Progenitor cell of endocrine pancreas (in vitro differentiated cells): ENCODE measurements at regions not wholly inside any gene's neighbourhood (a gene's known extent, or its start where the extent isn't known, plus 50 kb on each side); places are given as distances from the start of the nearest gene placed in this dataset.

ENCODE experiments used
- DNase-seq: peaks from one replicate; pipeline ENCODE4 v3.0.0; 2021; ENCODE audit warnings: low spot score; ENCODE audit not compliant: unreplicated experiment
- H3K27ac Mint-ChIP-seq: 2 replicates; pipeline ENCODE4 v1.8.0; 2021; ENCODE audit warnings: mild to moderate bottlenecking, moderate library complexity, mixed read lengths
- H3K27me3 Mint-ChIP-seq: 2 replicates; pipeline ENCODE4 v1.8.0; 2021; ENCODE audit warnings: mixed read lengths
- H3K36me3 Mint-ChIP-seq: 2 replicates; pipeline ENCODE4 v1.8.0; 2022; ENCODE audit warnings: mixed read lengths; ENCODE audit not compliant: insufficient read depth
- H3K4me1 Mint-ChIP-seq: 2 replicates; pipeline ENCODE4 v1.8.0; 2021; ENCODE audit warnings: low read depth, mixed read lengths
- H3K4me3 Mint-ChIP-seq: 2 replicates; pipeline ENCODE4 v1.8.0; 2021; ENCODE audit warnings: low read depth, mild to moderate bottlenecking, moderate library complexity, mixed read lengths
- H3K9me3 Mint-ChIP-seq: 2 replicates; pipeline ENCODE4 v1.8.0; 2021; ENCODE audit warnings: low read depth, mixed read lengths
- TF ChIP-seq, protein P1 (sequence below): fragments of 200-600 bp; sonication (generic); IDR thresholded peaks from one replicate; pipeline ENCODE4 v1.5.0; 2021; ENCODE audit warnings: antibody characterized with exemption, mild to moderate bottlenecking; ENCODE audit not compliant: unreplicated experiment

DNA sequence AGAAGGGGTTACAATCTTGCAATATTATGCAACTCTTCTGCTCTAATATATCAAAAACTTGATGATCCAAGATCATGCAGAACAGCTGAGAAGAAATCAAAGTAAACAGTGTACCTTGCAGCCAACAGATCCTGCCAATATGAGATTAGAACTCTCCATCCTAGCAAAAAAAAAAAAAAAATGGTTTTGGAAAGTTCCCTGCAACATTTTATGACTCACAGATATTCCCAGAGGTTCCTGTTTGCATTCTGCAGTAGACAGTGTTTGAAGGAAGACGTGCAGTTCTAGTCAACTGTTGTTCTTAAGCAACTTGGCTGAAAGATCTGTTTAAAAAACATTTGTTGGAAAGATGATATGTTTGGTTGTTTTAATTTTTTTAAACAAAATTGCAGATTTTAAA is 103.6 kb upstream of the WDR75 start:
- TF ChIP-seq, protein P1, sequence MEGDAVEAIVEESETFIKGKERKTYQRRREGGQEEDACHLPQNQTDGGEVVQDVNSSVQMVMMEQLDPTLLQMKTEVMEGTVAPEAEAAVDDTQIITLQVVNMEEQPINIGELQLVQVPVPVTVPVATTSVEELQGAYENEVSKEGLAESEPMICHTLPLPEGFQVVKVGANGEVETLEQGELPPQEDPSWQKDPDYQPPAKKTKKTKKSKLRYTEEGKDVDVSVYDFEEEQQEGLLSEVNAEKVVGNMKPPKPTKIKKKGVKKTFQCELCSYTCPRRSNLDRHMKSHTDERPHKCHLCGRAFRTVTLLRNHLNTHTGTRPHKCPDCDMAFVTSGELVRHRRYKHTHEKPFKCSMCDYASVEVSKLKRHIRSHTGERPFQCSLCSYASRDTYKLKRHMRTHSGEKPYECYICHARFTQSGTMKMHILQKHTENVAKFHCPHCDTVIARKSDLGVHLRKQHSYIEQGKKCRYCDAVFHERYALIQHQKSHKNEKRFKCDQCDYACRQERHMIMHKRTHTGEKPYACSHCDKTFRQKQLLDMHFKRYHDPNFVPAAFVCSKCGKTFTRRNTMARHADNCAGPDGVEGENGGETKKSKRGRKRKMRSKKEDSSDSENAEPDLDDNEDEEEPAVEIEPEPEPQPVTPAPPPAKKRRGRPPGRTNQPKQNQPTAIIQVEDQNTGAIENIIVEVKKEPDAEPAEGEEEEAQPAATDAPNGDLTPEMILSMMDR, result no peak

DNA sequence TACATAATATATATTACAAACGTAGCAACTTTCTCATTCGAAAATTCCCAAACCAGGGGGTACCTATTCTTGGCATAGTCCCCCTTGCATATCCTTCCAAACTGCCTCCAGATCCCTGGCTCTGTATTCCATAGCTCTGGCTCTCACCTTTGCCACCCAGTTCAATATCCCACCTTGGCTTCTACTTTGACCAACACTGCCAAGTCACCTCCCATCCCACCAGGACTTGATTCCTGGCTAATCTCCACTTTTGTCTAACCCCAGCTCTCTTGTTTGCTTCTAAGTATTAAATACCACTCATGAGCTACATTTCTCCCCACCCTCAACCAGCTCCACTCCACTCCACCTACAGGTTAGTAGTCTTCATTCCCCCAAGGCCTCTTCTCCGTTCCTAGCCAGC is 103.2 kb upstream of the WDR75 start:
- H3K27me3 Mint-ChIP-seq, result no peaks in the 10 kb centered on the region
- H3K4me1 Mint-ChIP-seq, result no peaks in the 10 kb centered on the region
- TF ChIP-seq, protein P1, result no peak
- H3K9me3 Mint-ChIP-seq, result peaks cover 12% of the 10 kb centered on the region
- DNase-seq, result no peak
- no peak overlapping the region for H3K27ac Mint-ChIP-seq
- H3K36me3 Mint-ChIP-seq, result no peaks in the 10 kb centered on the region
- no peak overlapping the region for H3K4me3 Mint-ChIP-seq

More for the DNA sequence above, 103.6 kb upstream of the WDR75 start:
- no peak for DNase-seq
- peaks cover 9% of the 10 kb centered on the region for H3K9me3 Mint-ChIP-seq
- H3K4me3 Mint-ChIP-seq, result no peak overlapping the region
- no peaks in the 10 kb centered on the region for H3K4me1 Mint-ChIP-seq
- no peaks in the 10 kb centered on the region for H3K36me3 Mint-ChIP-seq
- no peak overlapping the region for H3K27ac Mint-ChIP-seq
- H3K27me3 Mint-ChIP-seq, result no peaks in the 10 kb centered on the region

DNA sequence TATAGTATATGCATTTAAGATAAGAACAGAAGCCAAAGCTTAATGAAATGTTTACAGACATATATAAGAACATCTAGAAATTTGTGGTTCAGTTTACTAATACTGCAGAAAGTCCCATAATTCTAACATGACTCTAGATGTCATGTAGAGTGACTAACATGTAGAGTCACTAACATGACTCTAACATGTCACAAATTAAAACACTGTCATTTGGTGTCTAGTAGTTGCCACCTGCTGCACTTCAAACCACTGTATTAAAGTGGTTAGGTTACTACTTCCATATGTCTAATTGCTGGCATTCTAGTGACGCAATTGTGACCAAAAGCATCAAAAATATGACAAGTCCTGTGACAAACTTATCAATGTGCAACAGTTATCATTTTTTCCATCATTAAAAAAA is 100.2 kb upstream of the WDR75 start:
- no peaks in the 10 kb centered on the region for H3K36me3 Mint-ChIP-seq
- H3K9me3 Mint-ChIP-seq, result peaks cover 12% of the 10 kb centered on the region
- no peak for DNase-seq
- no peaks in the 10 kb centered on the region for H3K4me1 Mint-ChIP-seq
- H3K27me3 Mint-ChIP-seq, result no peaks in the 10 kb centered on the region
- no peak overlapping the region for H3K4me3 Mint-ChIP-seq
- no peak overlapping the region for H3K27ac Mint-ChIP-seq
- TF ChIP-seq, protein P1, result no peak

DNA sequence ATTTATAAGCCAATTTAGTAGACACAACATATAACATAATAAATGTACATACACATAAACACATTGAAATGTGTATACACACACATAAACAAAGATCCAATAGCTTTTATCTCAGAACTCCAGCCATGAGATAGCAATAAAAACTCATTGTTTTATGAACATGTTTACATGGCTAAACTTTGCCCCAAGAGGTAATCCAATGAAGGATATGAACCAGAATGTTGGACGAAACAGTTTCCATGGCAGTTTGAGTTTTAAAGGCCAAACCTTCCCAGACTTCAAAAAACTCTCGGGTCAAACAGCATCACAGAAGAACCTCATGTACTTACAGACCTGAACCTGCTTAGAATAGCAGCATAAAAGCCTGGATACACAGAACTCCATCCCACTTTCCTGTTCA is 97.2 kb upstream of the WDR75 start:
- no peaks in the 10 kb centered on the region for H3K36me3 Mint-ChIP-seq
- H3K9me3 Mint-ChIP-seq, result peaks cover 10% of the 10 kb centered on the region
- TF ChIP-seq, protein P1, result no peak
- H3K4me1 Mint-ChIP-seq, result peaks cover 7% of the 10 kb centered on the region
- no peak for DNase-seq
- no peak overlapping the region for H3K4me3 Mint-ChIP-seq
- H3K27me3 Mint-ChIP-seq, result no peaks in the 10 kb centered on the region
- no peak overlapping the region for H3K27ac Mint-ChIP-seq

DNA sequence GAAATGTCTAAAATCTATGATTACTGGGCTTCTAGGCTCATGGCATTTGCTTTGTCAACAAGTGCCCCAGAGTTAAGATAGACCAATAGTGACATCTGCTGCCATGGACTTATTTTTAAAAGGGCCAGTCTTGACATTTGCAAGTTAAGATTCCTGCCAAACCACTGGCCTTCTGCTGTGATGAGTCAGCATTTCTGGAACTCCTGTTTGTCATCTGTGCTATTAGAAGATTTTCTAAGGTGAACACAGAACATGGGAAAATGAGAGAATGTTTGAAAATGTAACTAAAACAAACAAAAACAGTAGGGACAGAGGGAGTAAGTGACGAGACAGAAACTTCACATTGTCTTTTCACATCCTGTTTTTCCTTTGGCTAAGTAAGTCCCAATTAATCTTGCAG is 93.7 kb upstream of the WDR75 start:
- DNase-seq, result no peak
- Mint-ChIP-seq H3K4me3 (no peak overlapping the region), H3K27ac (peak overlapping the region; percentile 62), H3K9me3 (peaks cover 6% of the 10 kb centered on the region), H3K4me1 (peaks cover 7% of the 10 kb centered on the region), H3K36me3 (no peaks in the 10 kb centered on the region), H3K27me3 (no peaks in the 10 kb centered on the region)
- TF ChIP-seq, protein P1, result no peak
